ENCODE measurements at regions not wholly inside any gene's neighbourhood (a gene's known extent, or its start where the extent isn't known, plus 50 kb on each side); places are given as distances from the start of the nearest gene placed in this dataset.
A peak's percentile ranks its signal among the peaks of the same experiment; 100 is the strongest.

DNA sequence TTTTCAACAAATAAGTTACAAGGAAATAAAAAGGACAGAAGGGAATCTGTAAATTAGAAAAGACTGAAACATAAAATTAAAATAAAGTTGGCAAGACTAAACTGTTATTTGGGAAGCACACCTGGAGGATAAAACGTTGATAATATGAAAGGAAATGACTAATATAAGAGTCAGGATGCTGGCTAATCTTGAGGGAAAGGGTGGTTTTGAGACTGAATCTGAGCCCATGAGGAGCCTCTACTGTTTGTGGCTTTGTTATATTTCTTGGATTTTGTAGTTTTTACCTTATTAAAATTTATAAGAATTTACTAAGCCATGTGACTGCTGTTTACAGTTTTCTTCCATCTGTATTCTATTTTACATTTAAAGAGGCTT, 718.0 kb upstream of the SPRY2 start:
- Histone ChIP-seq H3K79me2 (ENCODE audit: control insufficient read depth, insufficient read depth, low read length) (no peaks in the 10 kb centered on the region), H3K4me1 (ENCODE audit: control insufficient read depth, extremely low read depth, insufficient read depth, low read length) (peaks cover 13% of the 10 kb centered on the region), H3K27me3 (ENCODE audit: control insufficient read depth in 2 of 2, insufficient read depth in 2 of 2, low read length in 2 of 2) (no peaks in the 10 kb centered on the region), H3K27ac (ENCODE audit: insufficient read depth, low read depth, low read length) (peak overlapping the region; percentile 32), H4K20me1 (replicated peaks; ENCODE audit: control insufficient read depth, extremely low read depth, insufficient read depth, low read length) (no peaks in the 10 kb centered on the region), H3K4me3 (replicated peaks in 1 of 3; ENCODE audit: insufficient read depth in 1 of 3, low read depth in 1 of 3, low read length in 3 of 3) (no peak overlapping the region), H2AFZ (ENCODE audit: low read depth, low read length) (no peak overlapping the region), H3K9me1 (replicated peaks; ENCODE audit: control insufficient read depth, extremely low read depth, insufficient read depth, low read length) (no peaks in the 10 kb centered on the region), H3K36me3 (ENCODE audit: control insufficient read depth in 2 of 2, extremely low read depth in 1 of 2, insufficient read depth in 2 of 2, low read length in 2 of 2) (no peaks in the 10 kb centered on the region), H3K9me3 (replicated peaks; ENCODE audit: control insufficient read depth, insufficient read depth, low read length) (no peaks in the 10 kb centered on the region), H3K4me2 (ENCODE audit: insufficient read depth, low read length) (peak overlapping the region; percentile 12), H3K9ac (replicated peaks; ENCODE audit: extremely low read depth, insufficient read depth, low read length) (no peak overlapping the region)
- DNase-seq (ENCODE audit: low read depth, low spot score): peak; percentile 46
- ChIA-PET CTCF (no interaction called here), POLR2A (no interaction called here)
- intact Hi-C loops (cut with micrococcal nuclease): no loop called here
- BruUV-seq (replicated peaks): no TSS peak
- TF ChIP-seq POLR2AphosphoS5 (IDR thresholded peaks at IDR 0.05; ENCODE audit: insufficient read depth, low read depth, low read length) (no peak), MYC (IDR thresholded peaks at IDR 0.05; ENCODE audit: low read depth, low read length) (no peak), JUN (IDR thresholded peaks at IDR 0.05; ENCODE audit: borderline replicate concordance, insufficient read depth, insufficient read length, low read depth) (peak; percentile 8), EZH2 (IDR thresholded peaks at IDR 0.05; ENCODE audit: borderline replicate concordance, low read depth, low read length, severe bottlenecking) (no peak), POLR2A (IDR thresholded peaks at IDR 0.05; ENCODE audit: low read depth, low read length) (no peak), GATA2 (IDR thresholded peaks at IDR 0.05; ENCODE audit: insufficient read depth, insufficient read length, low read depth, low read length) (no peak), FOS (IDR thresholded peaks at IDR 0.05; ENCODE audit: borderline replicate concordance, insufficient read depth, low read length) (peak; percentile 44)
- TF ChIP-seq, protein P1, sequence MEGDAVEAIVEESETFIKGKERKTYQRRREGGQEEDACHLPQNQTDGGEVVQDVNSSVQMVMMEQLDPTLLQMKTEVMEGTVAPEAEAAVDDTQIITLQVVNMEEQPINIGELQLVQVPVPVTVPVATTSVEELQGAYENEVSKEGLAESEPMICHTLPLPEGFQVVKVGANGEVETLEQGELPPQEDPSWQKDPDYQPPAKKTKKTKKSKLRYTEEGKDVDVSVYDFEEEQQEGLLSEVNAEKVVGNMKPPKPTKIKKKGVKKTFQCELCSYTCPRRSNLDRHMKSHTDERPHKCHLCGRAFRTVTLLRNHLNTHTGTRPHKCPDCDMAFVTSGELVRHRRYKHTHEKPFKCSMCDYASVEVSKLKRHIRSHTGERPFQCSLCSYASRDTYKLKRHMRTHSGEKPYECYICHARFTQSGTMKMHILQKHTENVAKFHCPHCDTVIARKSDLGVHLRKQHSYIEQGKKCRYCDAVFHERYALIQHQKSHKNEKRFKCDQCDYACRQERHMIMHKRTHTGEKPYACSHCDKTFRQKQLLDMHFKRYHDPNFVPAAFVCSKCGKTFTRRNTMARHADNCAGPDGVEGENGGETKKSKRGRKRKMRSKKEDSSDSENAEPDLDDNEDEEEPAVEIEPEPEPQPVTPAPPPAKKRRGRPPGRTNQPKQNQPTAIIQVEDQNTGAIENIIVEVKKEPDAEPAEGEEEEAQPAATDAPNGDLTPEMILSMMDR (IDR thresholded peaks at IDR 0.05; ENCODE audit: extremely low read depth in 1 of 2, insufficient read depth in 1 of 2, low read depth in 1 of 2, low read length in 2 of 2): no peak
- TF ChIP-seq, protein P2, sequence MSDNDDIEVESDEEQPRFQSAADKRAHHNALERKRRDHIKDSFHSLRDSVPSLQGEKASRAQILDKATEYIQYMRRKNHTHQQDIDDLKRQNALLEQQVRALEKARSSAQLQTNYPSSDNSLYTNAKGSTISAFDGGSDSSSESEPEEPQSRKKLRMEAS (IDR thresholded peaks at IDR 0.05; ENCODE audit: insufficient read depth, insufficient read length): no peak
- dilution Hi-C loops (cut with MboI; ENCODE audit: extremely low pct_ligation_motif_present, low sequenced_read_pairs): no loop called here
- FAIRE-seq: no peak

Measured in endothelial cell of umbilical vein (primary cell).